ENCODE measurements at regions not wholly inside any gene's neighbourhood (a gene's known extent, or its start where the extent isn't known, plus 50 kb on each side); places are given as distances from the start of the nearest gene placed in this dataset.

DNA sequence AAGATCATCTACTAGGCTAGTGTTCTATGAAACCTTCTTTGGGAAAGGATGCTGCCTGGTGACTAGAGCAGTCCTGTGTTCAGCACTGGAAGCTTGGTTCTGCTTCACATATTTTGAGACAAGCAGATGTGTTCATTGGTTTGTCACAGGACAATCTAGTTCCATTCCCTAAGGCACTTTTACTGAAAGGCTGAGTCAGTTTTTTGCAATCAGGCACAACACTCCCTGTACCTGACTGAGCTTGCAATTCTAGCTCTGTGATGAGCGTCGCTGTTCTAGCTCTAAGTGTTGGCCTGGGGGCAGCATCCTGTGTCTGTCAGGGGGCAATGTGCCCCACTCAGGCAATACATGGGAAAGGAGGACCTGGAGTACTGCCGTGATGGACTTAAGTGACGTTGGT, 144.4 kb downstream of the CAND1 start:
- in situ Hi-C loops (cut with MboI; ENCODE audit: low sequenced_read_pairs) = no loop called here
- H3K9me3 ChIP-seq = no peaks in the 10 kb centered on the region
- DNase-seq (ENCODE audit: low spot score in 2 of 2) = no peak

DNA sequence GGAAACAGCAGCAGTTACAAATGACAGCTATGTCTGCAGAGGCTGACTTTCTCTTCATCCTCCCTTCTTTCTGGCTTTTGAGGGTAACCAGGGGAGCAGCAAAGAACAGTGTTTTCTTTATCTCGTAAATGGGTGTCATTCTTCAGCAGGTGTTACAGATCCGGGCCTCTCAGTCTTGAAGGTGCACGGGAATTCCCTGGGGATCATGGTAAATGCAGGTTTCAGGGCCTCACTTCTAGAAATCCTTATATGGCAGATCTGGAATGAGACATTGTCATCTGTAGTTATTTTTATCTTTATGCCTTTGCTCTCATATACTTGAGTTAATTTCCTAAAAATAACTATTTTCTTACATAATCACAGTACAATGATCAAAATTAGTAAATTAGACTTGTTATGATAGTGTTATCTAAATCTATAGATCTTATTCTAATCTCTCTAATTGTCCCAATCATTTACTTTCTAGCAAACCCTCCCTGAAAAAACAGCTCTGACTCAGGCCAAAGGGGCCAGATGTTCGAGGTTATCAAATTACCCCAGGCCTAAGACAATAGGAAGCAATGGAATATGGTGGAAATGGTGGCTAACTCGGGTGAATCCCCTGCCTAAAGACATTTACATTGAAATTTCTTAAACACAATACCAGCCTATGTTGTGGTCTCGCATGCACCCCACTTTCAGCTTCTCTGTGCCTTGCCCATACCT, 145.0 kb downstream of the CAND1 start:
- in situ Hi-C loops (cut with MboI; ENCODE audit: low sequenced_read_pairs) = no loop called here
- peaks cover 10% of the 10 kb centered on the region; the same call in 1 of the 2 replicates for H3K27me3 ChIP-seq (ENCODE audit: low read depth)
- no peak for DNase-seq (ENCODE audit: low spot score in 2 of 2)

More for the DNA sequence above, 144.4 kb downstream of the CAND1 start:
- H3K27me3 ChIP-seq (ENCODE audit: low read depth) = peaks cover 10% of the 10 kb centered on the region; the same call in 1 of the 2 replicates
- no peaks in the 10 kb centered on the region for H3K36me3 ChIP-seq (replicated peaks)
- H3K4me1 ChIP-seq = no peaks in the 10 kb centered on the region
- no peak overlapping the region for H3K4me3 ChIP-seq

GRCh38 chr12:67415473-67415872, 146.3 kb downstream of the CAND1 start:
- DNase-seq (ENCODE audit: low spot score in 2 of 2) = no peak
- in situ Hi-C loops (cut with MboI; ENCODE audit: low sequenced_read_pairs) = no loop called here
- no peak overlapping the region for H3K4me3 ChIP-seq
- no peaks in the 10 kb centered on the region for H3K9me3 ChIP-seq
- H3K4me1 ChIP-seq = no peaks in the 10 kb centered on the region; the same call in 1 of the 2 replicates
- H3K36me3 ChIP-seq (replicated peaks) = no peaks in the 10 kb centered on the region
- peaks cover 10% of the 10 kb centered on the region; the same call in 1 of the 2 replicates for H3K27me3 ChIP-seq (ENCODE audit: low read depth)

More for the DNA sequence above, 145.0 kb downstream of the CAND1 start:
- H3K4me1 ChIP-seq = no peaks in the 10 kb centered on the region; the same call in 1 of the 2 replicates
- H3K36me3 ChIP-seq (replicated peaks) = no peaks in the 10 kb centered on the region
- H3K4me3 ChIP-seq = no peak overlapping the region
- no peaks in the 10 kb centered on the region for H3K9me3 ChIP-seq

GRCh38 chr12:67419810-67420209, 150.7 kb downstream of the CAND1 start:
- no peaks in the 10 kb centered on the region; the same call in 1 of the 2 replicates for H3K4me1 ChIP-seq
- in situ Hi-C loops (cut with MboI; ENCODE audit: low sequenced_read_pairs) = no loop called here
- no peaks in the 10 kb centered on the region for H3K36me3 ChIP-seq (replicated peaks)
- no peaks in the 10 kb centered on the region for H3K9me3 ChIP-seq
- peaks cover 25% of the 10 kb centered on the region for H3K27me3 ChIP-seq (ENCODE audit: low read depth)
- no peak overlapping the region for H3K4me3 ChIP-seq
- DNase-seq (ENCODE audit: low spot score in 2 of 2) = no peak

DNA sequence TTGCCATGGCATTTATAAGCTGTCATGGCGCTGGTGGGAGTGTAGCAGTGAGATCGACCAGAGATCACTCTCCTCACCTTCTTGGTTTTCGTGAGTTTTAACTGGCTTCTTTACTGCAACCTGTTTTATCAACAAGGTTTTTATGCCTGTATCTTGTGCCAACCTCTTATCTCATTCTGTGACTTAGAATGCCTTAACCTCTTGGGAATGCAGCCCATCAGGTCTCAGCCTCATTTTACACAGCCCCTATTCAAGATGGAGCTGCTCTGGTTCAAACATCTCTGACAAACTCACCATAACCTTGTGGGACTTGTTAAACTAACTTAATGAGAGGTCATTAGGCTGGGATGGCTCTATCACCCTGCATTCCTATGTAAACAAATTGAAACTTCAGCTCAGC, 151.3 kb downstream of the CAND1 start:
- H3K4me1 ChIP-seq = no peaks in the 10 kb centered on the region; the same call in 1 of the 2 replicates
- H3K27me3 ChIP-seq (ENCODE audit: low read depth) = peaks cover 25% of the 10 kb centered on the region
- H3K4me3 ChIP-seq = no peak overlapping the region
- in situ Hi-C loops (cut with MboI; ENCODE audit: low sequenced_read_pairs) = no loop called here
- DNase-seq (ENCODE audit: low spot score in 2 of 2) = no peak
- no peaks in the 10 kb centered on the region for H3K36me3 ChIP-seq (replicated peaks)
- no peaks in the 10 kb centered on the region for H3K9me3 ChIP-seq

GRCh38 chr12:67422081-67422480, 152.9 kb downstream of the CAND1 start:
- Histone ChIP-seq H3K4me3 (no peak overlapping the region), H3K36me3 (replicated peaks) (no peaks in the 10 kb centered on the region), H3K4me1 (no peaks in the 10 kb centered on the region; the same call in 1 of the 2 replicates), H3K9me3 (no peaks in the 10 kb centered on the region), H3K27me3 (ENCODE audit: low read depth) (peaks cover 19% of the 10 kb centered on the region)
- in situ Hi-C loops (cut with MboI; ENCODE audit: low sequenced_read_pairs) = no loop called here
- no peak for DNase-seq (ENCODE audit: low spot score in 2 of 2)

DNA sequence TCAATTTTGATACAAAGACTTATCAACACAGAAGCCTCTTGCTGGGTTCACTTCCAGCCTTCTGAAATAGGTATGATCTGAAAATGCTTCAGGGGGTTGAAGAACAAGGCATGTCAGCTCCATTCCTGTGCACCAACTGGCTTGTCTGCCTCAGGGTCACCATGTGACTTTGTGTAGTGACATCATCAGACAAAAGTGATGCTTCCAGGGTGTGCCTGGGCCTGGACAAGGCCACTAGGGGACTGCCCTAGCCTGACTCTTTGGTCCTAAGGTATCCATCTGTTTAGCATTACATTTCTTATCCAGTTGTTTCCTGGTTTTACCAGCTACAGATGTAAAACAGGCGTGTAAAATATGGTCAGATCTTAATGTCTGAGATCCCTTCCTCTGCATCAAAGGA, 155.6 kb downstream of the CAND1 start:
- no peaks in the 10 kb centered on the region for H3K4me1 ChIP-seq

DNA sequence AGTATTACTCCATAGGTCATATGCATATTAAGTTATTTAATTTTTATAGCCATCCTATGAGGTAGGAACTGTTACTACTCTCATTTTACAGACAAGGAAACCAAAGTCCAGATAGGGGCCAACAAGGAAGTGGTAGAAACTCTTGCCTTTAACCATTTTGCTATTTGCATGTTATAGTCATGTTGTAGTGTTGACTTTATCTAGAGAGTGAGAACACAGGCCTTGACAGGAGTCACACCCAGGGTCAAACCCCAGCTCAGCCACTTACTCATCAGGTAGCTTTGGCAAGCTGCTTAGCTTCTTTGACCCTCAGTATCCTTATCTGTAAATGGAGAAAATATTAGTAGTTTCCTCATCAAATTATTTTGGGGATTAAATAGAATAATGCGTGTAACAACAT, 156.2 kb downstream of the CAND1 start:
- Histone ChIP-seq H3K9me3 (no peaks in the 10 kb centered on the region), H3K4me1 (no peaks in the 10 kb centered on the region), H3K36me3 (replicated peaks) (no peaks in the 10 kb centered on the region), H3K27me3 (ENCODE audit: low read depth) (peaks cover 15% of the 10 kb centered on the region), H3K4me3 (no peak overlapping the region)
- DNase-seq (ENCODE audit: low spot score in 2 of 2) = no peak
- in situ Hi-C loops (cut with MboI; ENCODE audit: low sequenced_read_pairs) = no loop called here

More for the DNA sequence above, 155.6 kb downstream of the CAND1 start:
- no peaks in the 10 kb centered on the region for H3K36me3 ChIP-seq (replicated peaks)
- H3K9me3 ChIP-seq = no peaks in the 10 kb centered on the region
- no peak overlapping the region for H3K4me3 ChIP-seq
- in situ Hi-C loops (cut with MboI; ENCODE audit: low sequenced_read_pairs) = no loop called here
- peaks cover 15% of the 10 kb centered on the region for H3K27me3 ChIP-seq (ENCODE audit: low read depth)
- no peak for DNase-seq (ENCODE audit: low spot score in 2 of 2)

- in situ Hi-C loops (cut with MboI; ENCODE audit: low sequenced_read_pairs) = no loop called here
- H3K4me1 ChIP-seq = no peaks in the 10 kb centered on the region
- DNase-seq (ENCODE audit: low spot score in 2 of 2) = peak; percentile 6 to 12
- no peak overlapping the region for H3K4me3 ChIP-seq
- peaks cover 15% of the 10 kb centered on the region for H3K27me3 ChIP-seq (ENCODE audit: low read depth)
- no peaks in the 10 kb centered on the region for H3K9me3 ChIP-seq
- no peaks in the 10 kb centered on the region for H3K36me3 ChIP-seq (replicated peaks)
Measured at GRCh38 chr12:67426067-67426466, 156.9 kb downstream of the CAND1 start.

- Histone ChIP-seq H3K4me1 (no peaks in the 10 kb centered on the region), H3K27me3 (ENCODE audit: low read depth) (peaks cover 11% of the 10 kb centered on the region), H3K4me3 (no peak overlapping the region), H3K9me3 (no peaks in the 10 kb centered on the region), H3K36me3 (replicated peaks) (no peaks in the 10 kb centered on the region)
- in situ Hi-C loops (cut with MboI; ENCODE audit: low sequenced_read_pairs) = no loop called here
- no peak for DNase-seq (ENCODE audit: low spot score in 2 of 2)
Measured at GRCh38 chr12:67427336-67427735, 158.2 kb downstream of the CAND1 start.

DNA sequence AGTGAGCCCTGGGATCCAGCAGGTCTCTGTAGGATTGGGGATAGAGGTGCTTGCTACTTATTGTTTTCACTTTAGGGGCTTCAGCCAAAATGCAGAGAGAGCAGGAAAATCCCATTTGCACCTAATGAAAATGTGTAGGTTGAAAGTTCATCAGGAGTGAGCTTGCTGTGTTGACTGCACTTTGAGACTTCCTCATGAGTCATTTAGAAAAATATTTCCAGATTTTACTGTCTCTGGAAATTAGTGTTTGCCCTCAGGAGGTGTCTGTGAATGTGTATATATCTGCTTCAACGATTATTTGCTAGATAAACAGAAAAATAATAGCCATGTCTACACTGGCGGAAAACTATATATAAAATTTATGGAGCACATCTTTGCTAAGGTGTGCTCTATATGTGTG, 159.3 kb downstream of the CAND1 start:
- peaks cover 2% of the 10 kb centered on the region; the same call in 1 of the 2 replicates for H3K27me3 ChIP-seq (ENCODE audit: low read depth)
- H3K4me3 ChIP-seq = no peak overlapping the region
- H3K9me3 ChIP-seq = no peaks in the 10 kb centered on the region
- in situ Hi-C loops (cut with MboI; ENCODE audit: low sequenced_read_pairs) = no loop called here
- no peaks in the 10 kb centered on the region for H3K4me1 ChIP-seq
- no peaks in the 10 kb centered on the region for H3K36me3 ChIP-seq (replicated peaks)
- no peak for DNase-seq (ENCODE audit: low spot score in 2 of 2)

DNA sequence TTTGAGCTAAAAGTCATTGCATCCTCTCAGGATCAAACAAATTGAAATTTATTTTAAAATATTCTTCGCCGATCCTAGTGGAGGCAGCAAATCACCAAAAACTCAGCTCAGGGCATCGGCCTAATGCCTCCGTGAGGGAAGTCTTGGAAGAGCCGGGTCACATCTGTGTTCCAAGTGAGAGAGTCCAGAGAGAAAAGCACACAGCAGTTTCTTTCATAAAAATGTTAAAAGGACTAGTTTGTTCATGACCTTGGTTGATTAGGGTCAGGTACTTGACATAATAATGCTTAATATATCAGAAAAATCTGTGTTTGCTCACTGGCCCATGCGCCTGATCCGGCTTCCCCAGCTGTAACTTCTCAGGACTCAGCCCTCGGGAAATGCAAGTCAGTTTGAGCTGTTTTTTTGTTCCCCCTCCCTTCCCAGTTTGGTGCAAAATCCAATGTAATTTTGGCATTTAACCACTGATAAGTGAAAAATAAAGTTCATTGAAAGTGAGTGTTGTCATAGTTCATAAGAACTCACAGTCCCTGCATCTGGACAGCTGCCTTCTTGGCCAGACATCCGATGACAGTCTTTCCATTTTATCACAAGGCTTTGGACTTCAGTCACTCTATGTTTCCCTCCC, 161.7 kb downstream of the CAND1 start:
- Histone ChIP-seq H3K4me1 (no peaks in the 10 kb centered on the region; the same call in 1 of the 2 replicates), H3K9me3 (no peaks in the 10 kb centered on the region), H3K4me3 (no peak overlapping the region), H3K36me3 (replicated peaks) (no peaks in the 10 kb centered on the region), H3K27me3 (ENCODE audit: low read depth) (no peaks in the 10 kb centered on the region)
- DNase-seq (ENCODE audit: low spot score in 2 of 2) = no peak
- in situ Hi-C loops (cut with MboI; ENCODE audit: low sequenced_read_pairs) = no loop called here

- no peaks in the 10 kb centered on the region; the same call in 1 of the 2 replicates for H3K4me1 ChIP-seq
- in situ Hi-C loops (cut with MboI; ENCODE audit: low sequenced_read_pairs) = no loop called here
- no peak for DNase-seq (ENCODE audit: low spot score in 2 of 2)
- no peaks in the 10 kb centered on the region for H3K36me3 ChIP-seq (replicated peaks)
- H3K27me3 ChIP-seq (ENCODE audit: low read depth) = no peaks in the 10 kb centered on the region
- H3K9me3 ChIP-seq = no peaks in the 10 kb centered on the region
- H3K4me3 ChIP-seq = no peak overlapping the region
Measured at GRCh38 chr12:67431411-67432020, 162.4 kb downstream of the CAND1 start.
